ENCODE measurements at regions not wholly inside any gene's neighbourhood (a gene's known extent, or its start where the extent isn't known, plus 50 kb on each side); places are given as distances from the start of the nearest gene placed in this dataset.

GRCh38 chr3:158012901-158013300 is 93.3 kb downstream of the SHOX2 start:
- TF ChIP-seq ZBTB7A (IDR thresholded peaks at IDR 0.05; ENCODE audit: low read depth) = no peak
- no peak for TF ChIP-seq EGR1 (IDR thresholded peaks at IDR 0.05)
- no peak for TF ChIP-seq MAX (IDR thresholded peaks at IDR 0.05)
- no peak for TF ChIP-seq REST (IDR thresholded peaks at IDR 0.05; ENCODE audit: low read depth)
- TF ChIP-seq YY1 (IDR thresholded peaks at IDR 0.05; ENCODE audit: low read depth) = no peak
